Calu3 (cell line): ENCODE measurements at regions not wholly inside any gene's neighbourhood (a gene's known extent, or its start where the extent isn't known, plus 50 kb on each side); places are given as distances from the start of the nearest gene placed in this dataset.

Source experiments
- BruUV-seq: library from RNA; stranded (reverse); fragments of 400-500 nt; replicated peaks from 2 replicates; lab custom pipeline; 2021; lab: Mats Ljungman, UMichigan
- CTCF ChIA-PET: fragments of 300-600 bp; sonication (Branson Sonifier 250); formaldehyde crosslinking; loops from one replicate; lab custom pipeline; 2022; ENCODE audit warnings: antibody characterized with exemption; lab: Charles Lee
- DNase-seq: peaks from one replicate; pipeline ENCODE4 v3.0.0; 2022
- H3K27ac Mint-ChIP-seq: one replicate; pipeline ENCODE4 v1.8.0; 2022; ENCODE audit warnings: mixed read lengths; ENCODE audit not compliant: unreplicated experiment
- H3K27me3 Mint-ChIP-seq: one replicate; pipeline ENCODE4 v1.8.0; 2022; ENCODE audit warnings: mixed read lengths; ENCODE audit not compliant: unreplicated experiment
- H3K36me3 Mint-ChIP-seq: one replicate; pipeline ENCODE4 v1.8.0; 2022; ENCODE audit warnings: mild to moderate bottlenecking, moderate library complexity, mixed read lengths; ENCODE audit not compliant: insufficient read depth, unreplicated experiment
- H3K4me1 Mint-ChIP-seq: one replicate; pipeline ENCODE4 v1.8.0; 2022; ENCODE audit warnings: mild to moderate bottlenecking, low read depth, mixed read lengths; ENCODE audit not compliant: unreplicated experiment
- H3K4me3 Mint-ChIP-seq: one replicate; pipeline ENCODE4 v1.8.0; 2022; ENCODE audit warnings: mild to moderate bottlenecking, low read depth, moderate library complexity, mixed read lengths; ENCODE audit not compliant: unreplicated experiment
- H3K9me3 Mint-ChIP-seq: one replicate; pipeline ENCODE4 v1.8.0; 2022; ENCODE audit warnings: low read depth, mixed read lengths; ENCODE audit not compliant: unreplicated experiment
- CTCF ChIP-seq: fragments of 200-600 bp; IDR thresholded peaks from one replicate; pipeline ENCODE4 v1.8.0; 2022; ENCODE audit warnings: antibody characterized with exemption; ENCODE audit not compliant: unreplicated experiment
- intact Hi-C: fragments of 100-400 bp; cut with micrococcal nuclease; formaldehyde crosslinking; loops from one replicate; pipeline ENCODE4 v1.10.0; 2022; ENCODE audit not compliant: unreplicated experiment

GRCh38 chr14:36001936-36002335 is 174.6 kb downstream of the PTCSC3 start:
- H3K27ac Mint-ChIP-seq: no peak overlapping the region

GRCh38 chr14:35999294-35999693 is 173.2 kb downstream of the BRMS1L start:
- CTCF ChIA-PET: no interaction called here
- no peaks in the 10 kb centered on the region for H3K4me1 Mint-ChIP-seq
- BruUV-seq: no TSS peak
- H3K36me3 Mint-ChIP-seq: no peaks in the 10 kb centered on the region
- H3K27ac Mint-ChIP-seq: no peak overlapping the region
- no peaks in the 10 kb centered on the region for H3K27me3 Mint-ChIP-seq
- DNase-seq: no peak
- no peaks in the 10 kb centered on the region for H3K9me3 Mint-ChIP-seq
- intact Hi-C loops: no loop called here
- H3K4me3 Mint-ChIP-seq: no peak overlapping the region
- no peak for TF ChIP-seq CTCF

More at GRCh38 chr14:36001936-36002335, 174.6 kb downstream of the PTCSC3 start:
- BruUV-seq: no TSS peak
- H3K9me3 Mint-ChIP-seq: no peaks in the 10 kb centered on the region
- H3K27me3 Mint-ChIP-seq: peaks cover 22% of the 10 kb centered on the region
- no peak for TF ChIP-seq CTCF
- no peak for DNase-seq
- H3K4me3 Mint-ChIP-seq: no peak overlapping the region
- CTCF ChIA-PET: no interaction called here
- no peaks in the 10 kb centered on the region for H3K36me3 Mint-ChIP-seq
- intact Hi-C loops: no loop called here
- H3K4me1 Mint-ChIP-seq: no peaks in the 10 kb centered on the region

- no peak for TF ChIP-seq CTCF
- no peaks in the 10 kb centered on the region for H3K9me3 Mint-ChIP-seq
- no peak overlapping the region for H3K4me3 Mint-ChIP-seq
- H3K4me1 Mint-ChIP-seq: no peaks in the 10 kb centered on the region
- H3K36me3 Mint-ChIP-seq: no peaks in the 10 kb centered on the region
- no peaks in the 10 kb centered on the region for H3K27me3 Mint-ChIP-seq
- no TSS peak for BruUV-seq
- DNase-seq: no peak
- no peak overlapping the region for H3K27ac Mint-ChIP-seq
- CTCF ChIA-PET: no interaction called here
- intact Hi-C loops: no loop called here
Measured at GRCh38 chr14:35998303-35998702, 172.2 kb downstream of the BRMS1L start.

- Mint-ChIP-seq H3K4me1 (peaks cover 9% of the 10 kb centered on the region), H3K36me3 (no peaks in the 10 kb centered on the region), H3K27ac (no peak overlapping the region), H3K9me3 (peaks cover 3% of the 10 kb centered on the region), H3K4me3 (no peak overlapping the region), H3K27me3 (no peaks in the 10 kb centered on the region)
- DNase-seq: no peak
- no peak for TF ChIP-seq CTCF
- CTCF ChIA-PET: no interaction called here
- BruUV-seq: no TSS peak
- intact Hi-C loops: no loop called here
Measured at GRCh38 chr14:35993684-35993960, 167.5 kb downstream of the BRMS1L start.
